HG03520 (cell line): ENCODE measurements at regions not wholly inside any gene's neighbourhood (a gene's known extent, or its start where the extent isn't known, plus 50 kb on each side); places are given as distances from the start of the nearest gene placed in this dataset.

Experiments
- ATAC-seq: cut with Tn5 transposase; IDR thresholded peaks from one replicate; pipeline ENCODE4 v1.9.1; 2021; ENCODE audit warnings: mild to moderate bottlenecking, moderate library complexity; ENCODE audit not compliant: unreplicated experiment

- ATAC-seq, result no peak
Measured at GRCh38 chr7:106774768-106775551, 90.1 kb upstream of the PIK3CG start.

- ATAC-seq, result no peak
Measured at GRCh38 chr7:106775552-106775936, 89.5 kb upstream of the PIK3CG start.

GRCh38 chr7:106775975-106776607 is 89.0 kb upstream of the PIK3CG start:
- ATAC-seq, result no peak

- no peak for ATAC-seq
Measured at GRCh38 chr7:106776618-106777347, 88.3 kb upstream of the PIK3CG start.

- no peak for ATAC-seq
Measured at GRCh38 chr7:106777674-106778299, 87.3 kb upstream of the PIK3CG start.

- ATAC-seq, result no peak
Measured at GRCh38 chr7:106778656-106779250, 86.3 kb upstream of the PIK3CG start.

- no peak for ATAC-seq
Measured at GRCh38 chr7:106779877-106780276, 85.2 kb upstream of the PIK3CG start.

- no peak for ATAC-seq
Measured at GRCh38 chr7:106781007-106781406, 84.1 kb upstream of the PIK3CG start.

- ATAC-seq, result no peak
Measured at GRCh38 chr7:106781828-106782544, 83.1 kb upstream of the PIK3CG start.

- ATAC-seq, result no peak
Measured at GRCh38 chr7:106783286-106783685, 81.8 kb upstream of the PIK3CG start.

GRCh38 chr7:106788637-106789036 is 76.4 kb upstream of the PIK3CG start:
- ATAC-seq, result no peak

GRCh38 chr7:106791526-106791925 is 73.6 kb upstream of the PIK3CG start:
- ATAC-seq, result no peak

GRCh38 chr7:106792233-106792926 is 72.7 kb upstream of the PIK3CG start:
- ATAC-seq, result no peak

GRCh38 chr7:106793015-106793975 is 71.8 kb upstream of the PIK3CG start:
- ATAC-seq, result no peak

- ATAC-seq, result no peak
Measured at GRCh38 chr7:106794276-106795083, 70.6 kb upstream of the PIK3CG start.

GRCh38 chr7:106795084-106795876 is 69.8 kb upstream of the PIK3CG start:
- ATAC-seq, result no peak

- ATAC-seq, result peak; percentile 44
Measured at GRCh38 chr7:106795877-106796231, 69.2 kb upstream of the PIK3CG start.
